ENCODE measurements at regions not wholly inside any gene's neighbourhood (a gene's known extent, or its start where the extent isn't known, plus 50 kb on each side); places are given as distances from the start of the nearest gene placed in this dataset.

GRCh38 chr16:65307286-65307685 lies 185.4 kb upstream of the CDH11 start:
- no peak for TF ChIP-seq CTCF (IDR thresholded peaks at IDR 0.05; ENCODE audit: insufficient read depth, low read length)
- no peak for TF ChIP-seq POLR2AphosphoS5 (IDR thresholded peaks at IDR 0.05; ENCODE audit: low read depth)
- TF ChIP-seq GABPA (IDR thresholded peaks at IDR 0.05; ENCODE audit: low read depth), result no peak
